Mammary epithelial cell (primary cell): ENCODE measurements at regions not wholly inside any gene's neighbourhood (a gene's known extent, or its start where the extent isn't known, plus 50 kb on each side); places are given as distances from the start of the nearest gene placed in this dataset.

ENCODE experiments used
- CTCF ChIP-seq, 2 donors: IDR thresholded peaks in 1 of 2; conservative IDR thresholded peaks in 1 of 2; 2 replicates each; pipeline ENCODE4 v1.5.1; 2011 to 2012; ENCODE audit warnings: inconsistent platforms in 2 of 2, low read length in 2 of 2, mild to moderate bottlenecking in 2 of 2, control low read depth in 1 of 2, low read depth in 1 of 2; ENCODE audit not compliant: insufficient read depth in 1 of 2; ENCODE audit errors: extremely low read depth in 1 of 2
- EZH2 ChIP-seq: IDR thresholded peaks from 2 replicates; pipeline ENCODE4 v1.6.1; 2012; ENCODE audit warnings: low read length, inconsistent platforms, borderline replicate concordance

GRCh38 chr14:94867209-94867608, 97.3 kb upstream of the GSC start:
- TF ChIP-seq CTCF (conservative IDR thresholded peaks at IDR 0.05 in 1 of 2, IDR thresholded peaks at IDR 0.05 in 1 of 2; ENCODE audit: extremely low read depth in 1 of 2, insufficient read depth in 1 of 2, low read depth in 1 of 2, low read length in 2 of 2) = no peak
- no peak for TF ChIP-seq EZH2
